PC-3 (cell line): ENCODE measurements at regions not wholly inside any gene's neighbourhood (a gene's known extent, or its start where the extent isn't known, plus 50 kb on each side); places are given as distances from the start of the nearest gene placed in this dataset.

Experiments
- ATAC-seq: fragments of 200-7000 bp; cut with Tn5 transposase; 2 replicates; pipeline ENCODE4 v1.9.1; 2020; ENCODE audit warnings: mild to moderate bottlenecking, moderate library complexity
- BruUV-seq: library from RNA; stranded (reverse); fragments of 400-500 nt; replicated peaks from 2 replicates; lab custom pipeline; 2021; lab: Mats Ljungman, UMichigan
- CTCF ChIA-PET: fragments of 300-600 bp; sonication (Branson Sonifier 250); formaldehyde crosslinking; loops from one replicate; lab custom pipeline; 2022; ENCODE audit warnings: antibody characterized with exemption; lab: Charles Lee
- POLR2A ChIA-PET: fragments of 300-600 bp; sonication (Branson Sonifier 250); formaldehyde crosslinking; loops from one replicate; lab custom pipeline; 2022; ENCODE audit warnings: antibody characterized with exemption; ENCODE audit not compliant: unreplicated experiment; lab: Charles Lee
- DNase-seq: peaks from one replicate; pipeline ENCODE4 v3.0.0-alpha.2; 2015
- H2AFZ ChIP-seq: fragments of 300-600 bp; sonication (generic); 2 replicates; pipeline ENCODE4 v1.6.0; 2016; ENCODE audit warnings: antibody characterized with exemption, low read length
- H3F3A ChIP-seq: fragments of 300-600 bp; sonication (generic); one replicate; pipeline ENCODE4 v1.6.0; 2017; ENCODE audit warnings: antibody characterized with exemption, low read length, control low read depth, mild to moderate bottlenecking; ENCODE audit not compliant: unreplicated experiment
- H3K27ac ChIP-seq: fragments of 300-600 bp; sonication (generic); 2 replicates; pipeline ENCODE4 v1.5.1; 2016; ENCODE audit warnings: mild to moderate bottlenecking, low read length
- H3K27me3 ChIP-seq: fragments of 300-600 bp; sonication (generic); 2 replicates; pipeline ENCODE4 v1.6.1; 2016; ENCODE audit warnings: low read length, mixed read lengths
- H3K36me3 ChIP-seq: fragments of 300-600 bp; sonication (generic); 2 replicates; pipeline ENCODE4 v1.6.1; 2016; ENCODE audit warnings: low read depth, mixed run types, low read length, mixed read lengths
- H3K4me1 ChIP-seq: fragments of 300-600 bp; sonication (generic); 2 replicates; pipeline ENCODE4 v1.5.1; 2016; ENCODE audit warnings: low read length; ENCODE audit not compliant: insufficient read depth
- H3K4me2 ChIP-seq: fragments of 300-600 bp; sonication (generic); 2 replicates; pipeline ENCODE4 v1.6.0; 2016; ENCODE audit warnings: low read length
- H3K4me3 ChIP-seq: fragments of 300-600 bp; sonication (generic); 2 replicates; pipeline ENCODE4 v1.5.1; 2016; ENCODE audit warnings: mild to moderate bottlenecking, low read length, mixed read lengths
- H3K79me2 ChIP-seq: fragments of 300-600 bp; sonication (generic); 2 replicates; pipeline ENCODE4 v1.6.1; 2017; ENCODE audit warnings: low read length, mixed read lengths
- H3K9ac ChIP-seq: fragments of 300-600 bp; sonication (generic); 2 replicates; pipeline ENCODE4 v1.6.0; 2016; ENCODE audit warnings: mild to moderate bottlenecking, low read length
- H3K9me2 ChIP-seq: fragments of 300-600 bp; sonication (generic); replicated peaks from 2 replicates; pipeline ENCODE4 v1.6.1; 2016; ENCODE audit warnings: mixed run types, low read length, mixed read lengths
- H3K9me3 ChIP-seq: fragments of 300-600 bp; sonication (generic); 2 replicates; pipeline ENCODE4 v1.6.1; 2016; ENCODE audit warnings: low read length, mixed read lengths
- H4K20me1 ChIP-seq: fragments of 300-600 bp; sonication (generic); 2 replicates; pipeline ENCODE4 v1.6.1; 2016; ENCODE audit warnings: low read length, mixed read lengths
- EZH2 ChIP-seq: fragments of 300-600 bp; sonication (generic); IDR thresholded peaks from one replicate; pipeline ENCODE4 v1.6.1; 2017; ENCODE audit warnings: antibody characterized with exemption, mild to moderate bottlenecking, low read length; ENCODE audit not compliant: unreplicated experiment
- EZH2phosphoT487 ChIP-seq: fragments of 300-600 bp; sonication (generic); IDR thresholded peaks from 2 replicates; pipeline ENCODE4 v1.6.1; 2018; ENCODE audit warnings: mild to moderate bottlenecking, antibody characterized with exemption, low read length, borderline replicate concordance
- intact Hi-C: fragments of 100-400 bp; cut with micrococcal nuclease; formaldehyde crosslinking; loops from 2 replicates; pipeline ENCODE4 v1.9.0; 2023
- TF ChIP-seq, protein P1 (sequence below): fragments of 300-600 bp; sonication (generic); conservative IDR thresholded peaks from 2 replicates; pipeline ENCODE4 v1.5.1; 2017; ENCODE audit warnings: antibody characterized with exemption, low read depth, mild to moderate bottlenecking, low read length

DNA sequence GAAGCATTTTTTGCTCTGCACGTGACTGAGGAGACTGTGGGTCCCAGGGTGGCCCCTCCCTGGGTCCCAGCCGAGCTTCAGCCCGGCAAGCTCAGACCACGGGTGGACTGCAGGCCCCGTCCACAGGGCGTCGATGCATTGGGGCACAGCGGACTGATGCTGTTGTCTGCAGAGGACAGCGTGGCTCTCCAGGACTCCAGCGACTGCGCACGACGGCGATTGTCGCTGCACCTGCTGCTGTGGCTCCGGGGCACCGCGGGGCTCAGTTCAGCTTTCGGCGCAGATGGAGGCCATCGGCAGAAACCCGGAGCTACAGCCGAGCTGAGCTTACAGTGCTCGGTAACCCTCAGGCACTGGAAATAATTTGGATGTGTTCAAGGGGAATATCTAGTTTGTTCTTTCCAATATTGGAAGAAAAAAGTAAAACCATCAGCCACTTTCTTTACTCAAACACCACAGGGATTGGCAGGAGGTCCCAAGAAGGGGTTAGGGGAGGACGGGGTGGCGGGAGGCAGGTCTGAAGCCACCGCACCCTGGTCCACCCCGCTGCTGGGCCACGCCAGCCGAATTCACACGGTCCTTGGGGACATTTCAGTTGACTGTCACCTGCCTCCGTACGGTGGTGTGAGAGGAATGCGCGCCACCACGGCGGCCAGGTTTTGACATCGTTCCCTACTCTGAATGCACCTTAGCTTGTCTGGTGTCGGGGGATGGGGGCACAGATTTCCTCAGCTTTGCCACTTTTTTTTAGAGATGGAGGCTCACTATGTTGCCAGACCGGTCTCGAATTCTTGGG lies 88.7 kb upstream of the RPH3AL start:
- H3K9ac ChIP-seq = no peak overlapping the region
- H4K20me1 ChIP-seq = no peaks in the 10 kb centered on the region
- BruUV-seq = no TSS peak
- no peaks in the 10 kb centered on the region for H3K4me1 ChIP-seq
- H3K9me3 ChIP-seq = no peaks in the 10 kb centered on the region
- no peak overlapping the region for H2AFZ ChIP-seq
- POLR2A ChIA-PET = no interaction called here
- no peaks in the 10 kb centered on the region for H3K79me2 ChIP-seq
- no peak for TF ChIP-seq EZH2phosphoT487
- TF ChIP-seq EZH2 = no peak
- TF ChIP-seq, protein P1, sequence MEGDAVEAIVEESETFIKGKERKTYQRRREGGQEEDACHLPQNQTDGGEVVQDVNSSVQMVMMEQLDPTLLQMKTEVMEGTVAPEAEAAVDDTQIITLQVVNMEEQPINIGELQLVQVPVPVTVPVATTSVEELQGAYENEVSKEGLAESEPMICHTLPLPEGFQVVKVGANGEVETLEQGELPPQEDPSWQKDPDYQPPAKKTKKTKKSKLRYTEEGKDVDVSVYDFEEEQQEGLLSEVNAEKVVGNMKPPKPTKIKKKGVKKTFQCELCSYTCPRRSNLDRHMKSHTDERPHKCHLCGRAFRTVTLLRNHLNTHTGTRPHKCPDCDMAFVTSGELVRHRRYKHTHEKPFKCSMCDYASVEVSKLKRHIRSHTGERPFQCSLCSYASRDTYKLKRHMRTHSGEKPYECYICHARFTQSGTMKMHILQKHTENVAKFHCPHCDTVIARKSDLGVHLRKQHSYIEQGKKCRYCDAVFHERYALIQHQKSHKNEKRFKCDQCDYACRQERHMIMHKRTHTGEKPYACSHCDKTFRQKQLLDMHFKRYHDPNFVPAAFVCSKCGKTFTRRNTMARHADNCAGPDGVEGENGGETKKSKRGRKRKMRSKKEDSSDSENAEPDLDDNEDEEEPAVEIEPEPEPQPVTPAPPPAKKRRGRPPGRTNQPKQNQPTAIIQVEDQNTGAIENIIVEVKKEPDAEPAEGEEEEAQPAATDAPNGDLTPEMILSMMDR = no peak
- no peaks in the 10 kb centered on the region for H3K27me3 ChIP-seq
- no peaks in the 10 kb centered on the region for H3K36me3 ChIP-seq
- H3F3A ChIP-seq = no peaks in the 10 kb centered on the region
- intact Hi-C loops = no loop called here
- no peak overlapping the region for H3K4me2 ChIP-seq
- no peaks in the 10 kb centered on the region for H3K9me2 ChIP-seq
- H3K4me3 ChIP-seq = no peak overlapping the region
- DNase-seq (no peak), ATAC-seq (no peak)
- CTCF ChIA-PET = no interaction called here
- H3K27ac ChIP-seq = no peak overlapping the region

DNA sequence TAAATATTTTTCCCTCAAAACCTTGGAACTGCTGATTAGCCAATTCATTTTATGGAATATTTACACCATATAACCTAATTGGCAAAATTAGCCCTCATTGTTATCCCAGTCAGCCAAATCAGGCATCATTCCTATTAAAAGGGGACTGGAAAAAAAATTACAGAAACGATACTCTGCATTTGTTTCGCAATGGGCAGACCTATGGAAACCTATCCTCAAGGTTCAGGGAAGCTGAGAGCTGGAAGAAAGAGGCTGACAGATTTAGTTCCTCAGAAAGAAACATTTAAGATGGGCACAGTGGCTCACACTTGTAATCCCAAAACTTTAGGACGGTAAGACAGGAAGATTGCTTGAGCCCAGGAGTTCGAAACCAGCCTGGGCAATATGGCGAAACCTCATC lies 85.6 kb upstream of the RPH3AL start:
- ATAC-seq = no peak
- no peaks in the 10 kb centered on the region for H3K36me3 ChIP-seq
- CTCF ChIA-PET = no interaction called here

More for the DNA sequence above, 85.6 kb upstream of the RPH3AL start:
- no peak overlapping the region for H3K9ac ChIP-seq
- H3K4me3 ChIP-seq = no peak overlapping the region
- no peaks in the 10 kb centered on the region for H4K20me1 ChIP-seq
- DNase-seq = no peak
- TF ChIP-seq EZH2phosphoT487 (no peak), EZH2 (no peak)
- TF ChIP-seq, protein P1 = no peak
- no peaks in the 10 kb centered on the region for H3F3A ChIP-seq
- H3K4me2 ChIP-seq = no peak overlapping the region
- no peak overlapping the region for H3K27ac ChIP-seq
- no peaks in the 10 kb centered on the region for H3K9me2 ChIP-seq
- POLR2A ChIA-PET = no interaction called here
- intact Hi-C loops = no loop called here
- H3K79me2 ChIP-seq = no peaks in the 10 kb centered on the region
- no peak overlapping the region for H2AFZ ChIP-seq
- no TSS peak for BruUV-seq
- H3K9me3 ChIP-seq = no peaks in the 10 kb centered on the region
- no peaks in the 10 kb centered on the region for H3K4me1 ChIP-seq
- 0 out of 2 replicates have a peak, but pooled peaks cover 4% of the 10 kb centered on the region for H3K27me3 ChIP-seq
